ENCODE measurements at regions not wholly inside any gene's neighbourhood (a gene's known extent, or its start where the extent isn't known, plus 50 kb on each side); places are given as distances from the start of the nearest gene placed in this dataset.

DNA sequence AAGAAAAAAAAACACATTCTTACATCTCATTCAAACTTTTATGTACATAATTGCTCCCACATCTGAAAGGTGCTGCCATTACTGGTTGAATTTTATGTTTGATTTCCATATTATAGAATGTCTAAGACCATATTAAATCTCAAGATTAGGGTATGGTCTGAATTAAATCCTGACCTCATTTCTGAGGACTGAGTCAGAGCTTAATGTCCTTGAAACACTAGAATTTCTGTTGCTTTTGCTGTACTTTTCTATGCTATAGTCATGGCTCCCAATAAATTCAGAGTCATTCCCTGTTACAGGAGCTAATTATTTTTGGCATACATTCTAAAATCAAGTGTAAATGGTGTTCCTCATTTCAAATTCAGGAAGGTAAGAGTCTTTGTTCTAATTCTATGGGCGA, 285.3 kb upstream of the MANEA start:
- intact Hi-C loops (cut with DNase I; ENCODE audit: low total_unique reads), result no loop called here
- no peaks in the 10 kb centered on the region for H3K36me3 ChIP-seq (ENCODE audit: low read depth, missing control alignments)
- WGBS, 2 donors, result 85 to 93% methylated on average over 1 of the region's 1 CpG
- no peaks in the 10 kb centered on the region for H3K9me3 ChIP-seq
- H3K4me1 ChIP-seq, result no peaks in the 10 kb centered on the region
- TF ChIP-seq, protein P1, sequence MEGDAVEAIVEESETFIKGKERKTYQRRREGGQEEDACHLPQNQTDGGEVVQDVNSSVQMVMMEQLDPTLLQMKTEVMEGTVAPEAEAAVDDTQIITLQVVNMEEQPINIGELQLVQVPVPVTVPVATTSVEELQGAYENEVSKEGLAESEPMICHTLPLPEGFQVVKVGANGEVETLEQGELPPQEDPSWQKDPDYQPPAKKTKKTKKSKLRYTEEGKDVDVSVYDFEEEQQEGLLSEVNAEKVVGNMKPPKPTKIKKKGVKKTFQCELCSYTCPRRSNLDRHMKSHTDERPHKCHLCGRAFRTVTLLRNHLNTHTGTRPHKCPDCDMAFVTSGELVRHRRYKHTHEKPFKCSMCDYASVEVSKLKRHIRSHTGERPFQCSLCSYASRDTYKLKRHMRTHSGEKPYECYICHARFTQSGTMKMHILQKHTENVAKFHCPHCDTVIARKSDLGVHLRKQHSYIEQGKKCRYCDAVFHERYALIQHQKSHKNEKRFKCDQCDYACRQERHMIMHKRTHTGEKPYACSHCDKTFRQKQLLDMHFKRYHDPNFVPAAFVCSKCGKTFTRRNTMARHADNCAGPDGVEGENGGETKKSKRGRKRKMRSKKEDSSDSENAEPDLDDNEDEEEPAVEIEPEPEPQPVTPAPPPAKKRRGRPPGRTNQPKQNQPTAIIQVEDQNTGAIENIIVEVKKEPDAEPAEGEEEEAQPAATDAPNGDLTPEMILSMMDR (IDR thresholded peaks at IDR 0.05), result no peak
- TF ChIP-seq POLR2A (IDR thresholded peaks at IDR 0.05), result no peak
- DNase-seq, result no peak
- no peak overlapping the region for H3K4me3 ChIP-seq
- H3K27ac ChIP-seq, result no peak overlapping the region
- no peaks in the 10 kb centered on the region for H3K27me3 ChIP-seq

DNA sequence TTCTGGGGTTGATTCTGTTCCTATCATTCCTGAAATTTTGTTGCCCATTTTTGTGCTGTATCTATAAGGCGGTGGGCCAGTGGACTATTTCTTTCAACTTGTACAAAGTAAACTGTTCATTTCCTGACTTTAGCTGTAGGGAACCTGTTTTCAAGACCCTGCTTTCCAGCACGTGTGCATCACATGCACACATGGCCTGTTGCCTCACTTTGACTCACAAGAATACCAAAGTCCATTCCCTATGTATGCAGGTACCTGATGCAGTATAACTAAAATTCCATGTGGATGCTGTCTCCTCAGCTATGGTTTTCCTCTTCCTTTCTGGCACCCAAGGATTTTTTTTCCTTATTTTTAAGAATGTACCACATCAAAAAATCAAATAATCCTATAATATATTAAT, 284.1 kb upstream of the MANEA start:
- intact Hi-C loops (cut with DNase I; ENCODE audit: low total_unique reads), result no loop called here
- 74 to 80% methylated on average over 2 of the region's 2 CpGs for WGBS, 2 donors
- H3K27ac ChIP-seq, result no peak overlapping the region
- no peaks in the 10 kb centered on the region for H3K4me1 ChIP-seq
- H3K27me3 ChIP-seq, result no peaks in the 10 kb centered on the region
- H3K36me3 ChIP-seq (ENCODE audit: low read depth, missing control alignments), result no peaks in the 10 kb centered on the region
- TF ChIP-seq POLR2A (IDR thresholded peaks at IDR 0.05), result no peak
- TF ChIP-seq, protein P1 (IDR thresholded peaks at IDR 0.05), result no peak
- no peaks in the 10 kb centered on the region for H3K9me3 ChIP-seq
- no peak overlapping the region for H3K4me3 ChIP-seq
- DNase-seq, result no peak

DNA sequence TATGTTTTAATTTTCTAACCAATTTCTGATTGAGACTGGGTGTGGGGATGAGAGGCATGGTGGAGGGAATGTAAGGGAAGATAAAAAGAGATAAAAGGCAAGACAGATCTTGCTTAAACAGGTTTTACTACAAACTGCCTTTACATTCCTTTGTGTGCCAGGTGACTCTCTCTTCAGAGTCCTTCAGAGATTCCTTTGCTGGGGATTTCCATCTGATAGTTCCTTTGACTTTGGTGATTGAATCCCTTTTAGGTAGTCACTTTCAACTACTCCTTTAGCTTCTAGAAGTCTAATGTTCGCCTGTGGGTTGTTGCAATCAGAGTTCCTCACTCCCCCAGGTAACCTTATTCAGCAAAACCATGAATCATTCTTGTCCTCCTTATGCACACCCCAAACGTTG, 283.3 kb upstream of the MANEA start:
- DNase-seq, result no peak
- intact Hi-C loops (cut with DNase I; ENCODE audit: low total_unique reads), result no loop called here
- Histone ChIP-seq H3K9me3 (no peaks in the 10 kb centered on the region), H3K4me3 (no peak overlapping the region), H3K4me1 (no peaks in the 10 kb centered on the region), H3K36me3 (ENCODE audit: low read depth, missing control alignments) (no peaks in the 10 kb centered on the region), H3K27me3 (no peaks in the 10 kb centered on the region), H3K27ac (no peak overlapping the region)
- TF ChIP-seq POLR2A (IDR thresholded peaks at IDR 0.05), result no peak
- WGBS, 2 donors, result 37 to 54% methylated on average over 2 of the region's 2 CpGs

DNA sequence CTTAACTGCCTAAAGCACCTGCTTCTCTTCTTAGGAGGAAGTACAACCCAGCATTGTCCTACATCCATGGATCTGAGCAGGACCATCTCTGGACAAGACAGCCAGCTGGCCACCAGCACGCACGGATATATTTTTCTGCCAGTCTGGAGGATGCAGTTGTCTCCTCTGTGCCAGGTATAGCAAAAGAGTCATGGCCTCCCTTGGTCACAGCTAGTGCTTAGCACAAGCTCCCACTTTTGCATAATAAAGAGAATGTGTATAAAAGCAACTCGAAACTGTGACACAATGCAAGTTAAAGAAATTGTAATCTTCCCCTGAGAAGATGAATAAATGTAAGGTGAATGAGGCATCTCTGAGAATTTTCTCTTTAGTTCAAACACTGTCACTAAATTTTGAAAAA, 267.8 kb upstream of the MANEA start:
- Histone ChIP-seq H3K9me3 (no peaks in the 10 kb centered on the region), H3K4me3 (no peak overlapping the region), H3K27me3 (no peaks in the 10 kb centered on the region), H3K4me1 (no peaks in the 10 kb centered on the region), H3K27ac (no peak overlapping the region), H3K36me3 (ENCODE audit: low read depth, missing control alignments) (no peaks in the 10 kb centered on the region)
- no peak for DNase-seq
- TF ChIP-seq, protein P1 (IDR thresholded peaks at IDR 0.05), result no peak
- no peak for TF ChIP-seq POLR2A (IDR thresholded peaks at IDR 0.05)
- intact Hi-C loops (cut with DNase I; ENCODE audit: low total_unique reads), result no loop called here
- 84 to 92% methylated on average over 3 of the region's 3 CpGs for WGBS, 2 donors

DNA sequence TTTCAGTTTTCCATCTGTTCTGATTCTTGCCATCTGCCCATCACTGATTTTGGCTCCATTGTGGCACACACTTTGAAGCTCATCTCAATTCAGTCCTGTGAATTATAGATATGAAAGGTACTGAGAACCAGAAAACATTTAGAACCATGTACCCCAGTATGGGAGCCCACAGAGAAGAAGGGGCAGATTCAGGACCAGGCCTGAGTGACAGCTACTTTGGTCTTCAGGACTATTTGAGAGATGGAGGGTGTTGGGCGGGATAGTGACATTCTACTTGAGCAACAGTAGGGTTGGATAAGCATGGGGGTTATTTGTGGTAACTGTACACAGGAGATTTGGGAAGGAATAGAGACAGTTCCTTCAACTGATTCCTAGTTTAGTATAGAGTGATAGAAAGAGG, 259.2 kb upstream of the MANEA start:
- H3K9me3 ChIP-seq, result no peaks in the 10 kb centered on the region
- intact Hi-C loops (cut with DNase I; ENCODE audit: low total_unique reads), result no loop called here
- no peak overlapping the region for H3K27ac ChIP-seq
- WGBS, 2 donors, result 79 to 88% methylated on average over 1 of the region's 1 CpG
- TF ChIP-seq, protein P1 (IDR thresholded peaks at IDR 0.05), result no peak
- TF ChIP-seq POLR2A (IDR thresholded peaks at IDR 0.05), result no peak
- H3K4me3 ChIP-seq, result no peak overlapping the region
- no peaks in the 10 kb centered on the region for H3K36me3 ChIP-seq (ENCODE audit: low read depth, missing control alignments)
- H3K4me1 ChIP-seq, result no peaks in the 10 kb centered on the region
- no peaks in the 10 kb centered on the region for H3K27me3 ChIP-seq
- no peak for DNase-seq

Measured in testis (tissue), 2 donors.